GM12878 (cell line): ENCODE measurements at regions not wholly inside any gene's neighbourhood (a gene's known extent, or its start where the extent isn't known, plus 50 kb on each side); places are given as distances from the start of the nearest gene placed in this dataset.

Experiments
- ATAC-seq: fragments of 200-7000 bp; cut with Tn5 transposase; 3 replicates; pipeline ENCODE4 v1.9.1; 2020; ENCODE audit warnings: mild to moderate bottlenecking, moderate library complexity
- BruUV-seq: library from RNA; stranded (reverse); fragments of 400-500 nt; replicated peaks from 2 replicates; lab custom pipeline; 2021; lab: Mats Ljungman, UMichigan
- CTCF ChIA-PET: fragments of 300-600 bp; sonication (Branson Sonifier 250); formaldehyde crosslinking; extraction: SDS; loops from one replicate; lab custom pipeline; 2021; ENCODE audit warnings: inconsistent platforms; lab: Yijun Ruan, JAX
- POLR2A ChIA-PET: fragments of 350-600 bp; formaldehyde crosslinking; extraction: SDS; loops from one replicate; lab custom pipeline; 2021; ENCODE audit warnings: inconsistent platforms; lab: Charles Lee
- RAD21 ChIA-PET: fragments of 300-600 bp; sonication (Branson Sonifier 250); formaldehyde crosslinking; loops from one replicate; lab custom pipeline; 2023; ENCODE audit warnings: antibody characterized with exemption; ENCODE audit not compliant: unreplicated experiment; lab: Charles Lee
- SMC1A ChIA-PET: fragments of 300-600 bp; sonication (Branson Sonifier 250); formaldehyde crosslinking; loops from one replicate; lab custom pipeline; 2023; ENCODE audit not compliant: unreplicated experiment, uncharacterized antibody; lab: Charles Lee
- DNase-seq: peaks from one replicate; pipeline ENCODE4 v3.0.0-alpha.2; 2011; ENCODE audit warnings: low read depth, low spot score
- FAIRE-seq: peaks from 3 replicates; lab custom pipeline; 2011; peaks lifted over from hg19 to GRCh38; lab: Jason Lieb, UNC
- H2AFZ ChIP-seq: 2 replicates; pipeline ENCODE4 v1.6.0; 2011; ENCODE audit warnings: low read depth, low read length, control low read depth; ENCODE audit not compliant: control insufficient read depth
- H3K27ac ChIP-seq: 2 replicates; pipeline ENCODE4 v1.5.1; 2011; ENCODE audit warnings: control low read depth; ENCODE audit not compliant: control insufficient read depth, insufficient read depth
- H3K27me3 ChIP-seq, 2 experiments: replicated peaks in 1 of 2; 2 replicates each; pipeline versions ENCODE4 v1.6.0 to v1.6.1; 2011; ENCODE audit warnings: low read length in 1 of 2; ENCODE audit not compliant: control insufficient read depth in 2 of 2, insufficient read depth in 2 of 2
- H3K36me3 ChIP-seq, 2 experiments: 2 replicates each; pipeline ENCODE4 v1.5.1; 2011; ENCODE audit warnings: low read length in 1 of 2; ENCODE audit not compliant: control insufficient read depth in 2 of 2, insufficient read depth in 2 of 2
- H3K4me1 ChIP-seq: 2 replicates; pipeline ENCODE4 v1.6.1; 2011; ENCODE audit warnings: mild to moderate bottlenecking, low read length, moderate library complexity, mixed read lengths; ENCODE audit not compliant: control insufficient read depth, insufficient read depth
- H3K4me2 ChIP-seq: 2 replicates; pipeline ENCODE4 v1.6.0; 2011; ENCODE audit warnings: control low read depth; ENCODE audit not compliant: control insufficient read depth, insufficient read depth
- H3K4me3 ChIP-seq: fragments of 200-600 bp; sonication (generic); 2 replicates; pipeline ENCODE4 v1.5.1; 2016
- H3K79me2 ChIP-seq: 2 replicates; pipeline ENCODE4 v1.6.0; 2011; ENCODE audit warnings: low read length; ENCODE audit not compliant: control insufficient read depth, insufficient read depth
- H3K9ac ChIP-seq: 2 replicates; pipeline ENCODE4 v1.8.0; 2011; ENCODE audit warnings: low read length, control low read depth, mixed read lengths; ENCODE audit not compliant: control insufficient read depth, insufficient read depth
- H3K9me3 ChIP-seq: replicated peaks from 3 replicates; pipeline ENCODE4 v1.5.1; 2011; ENCODE audit warnings: mild to moderate bottlenecking, low read length; ENCODE audit not compliant: control insufficient read depth, insufficient read depth
- H4K20me1 ChIP-seq: 2 replicates; pipeline ENCODE4 v1.6.0; 2011; ENCODE audit not compliant: control insufficient read depth, insufficient read depth
- PRDM15 ChIP-seq: fragments of 450-650 bp; formaldehyde crosslinking; IDR thresholded peaks from 2 replicates; pipeline ENCODE4 v1.4.0; 2020; ENCODE audit warnings: mild to moderate bottlenecking, moderate library complexity
- SUZ12 ChIP-seq: fragments of 200-600 bp; sonication (generic); IDR thresholded peaks from one replicate; pipeline ENCODE4 v1.6.1; 2018; ENCODE audit warnings: antibody characterized with exemption, mild to moderate bottlenecking; ENCODE audit not compliant: unreplicated experiment
- WGBS: methylation state at CpG from one replicate; pipeline ENCODE4 v1.1.6; 2016; ENCODE audit warnings: low lambda C conversion rate; ENCODE audit not compliant: insufficient replicate concordance, insufficient coverage; ENCODE audit errors: missing lambda C conversion rate; 5-methylcytosine and 5-hydroxymethylcytosine counted together
- in situ Hi-C: fragments of 300-500 bp; cut with MboI; formaldehyde crosslinking; loops from 9 replicates; pipeline ENCODE4 v1.14.3; 2018; ENCODE audit warnings: mixed read lengths
- intact Hi-C: fragments of 100-400 bp; cut with micrococcal nuclease; formaldehyde crosslinking; loops from one replicate; pipeline ENCODE4 v1.14.2; 2022; ENCODE audit not compliant: unreplicated experiment
- TF ChIP-seq, protein P1 (sequence below): fragments of 450-650 bp; IDR thresholded peaks from 2 replicates; pipeline ENCODE4 v1.6.1; 2017; ENCODE audit warnings: borderline replicate concordance
- TF ChIP-seq, protein P2 (sequence below): IDR thresholded peaks from 2 replicates; pipeline ENCODE4 v1.6.1; 2012; ENCODE audit warnings: improper control_type of control experiment, low read depth, low read length; ENCODE audit not compliant: insufficient replicate concordance
- TF ChIP-seq, protein P3 (sequence below): fragments of 450-650 bp; conservative IDR thresholded peaks from 2 replicates; pipeline ENCODE4 v1.6.1; 2017; ENCODE audit warnings: mild to moderate bottlenecking, moderate library complexity

GRCh38 chr12:24256684-24257083 is 307.2 kb upstream of the SOX5 start:
- SMC1A ChIA-PET, result no interaction called here
- CTCF ChIA-PET, result no interaction called here
- no peaks in the 10 kb centered on the region for H3K9me3 ChIP-seq
- POLR2A ChIA-PET, result no interaction called here
- DNase-seq (no peak), ATAC-seq (no peak), FAIRE-seq (no peak)
- H2AFZ ChIP-seq, result no peak overlapping the region
- RAD21 ChIA-PET, result no interaction called here
- 88% methylated on average over 4 of the region's 4 CpGs for WGBS
- H3K4me2 ChIP-seq, result no peak overlapping the region
- H3K4me3 ChIP-seq, result no peak overlapping the region
- no peaks in the 10 kb centered on the region for H4K20me1 ChIP-seq
- intact Hi-C loops (no loop called here), in situ Hi-C loops (no loop called here)
- H3K27me3 ChIP-seq, result no peaks in the 10 kb centered on the region
- no peaks in the 10 kb centered on the region for H3K79me2 ChIP-seq
- no peak overlapping the region for H3K9ac ChIP-seq
- TF ChIP-seq PRDM15 (CRISPR knock-in tag) (no peak), SUZ12 (no peak)
- TF ChIP-seq, protein P1, sequence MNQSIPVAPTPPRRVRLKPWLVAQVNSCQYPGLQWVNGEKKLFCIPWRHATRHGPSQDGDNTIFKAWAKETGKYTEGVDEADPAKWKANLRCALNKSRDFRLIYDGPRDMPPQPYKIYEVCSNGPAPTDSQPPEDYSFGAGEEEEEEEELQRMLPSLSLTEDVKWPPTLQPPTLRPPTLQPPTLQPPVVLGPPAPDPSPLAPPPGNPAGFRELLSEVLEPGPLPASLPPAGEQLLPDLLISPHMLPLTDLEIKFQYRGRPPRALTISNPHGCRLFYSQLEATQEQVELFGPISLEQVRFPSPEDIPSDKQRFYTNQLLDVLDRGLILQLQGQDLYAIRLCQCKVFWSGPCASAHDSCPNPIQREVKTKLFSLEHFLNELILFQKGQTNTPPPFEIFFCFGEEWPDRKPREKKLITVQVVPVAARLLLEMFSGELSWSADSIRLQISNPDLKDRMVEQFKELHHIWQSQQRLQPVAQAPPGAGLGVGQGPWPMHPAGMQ, result no peak
- TF ChIP-seq, protein P2, sequence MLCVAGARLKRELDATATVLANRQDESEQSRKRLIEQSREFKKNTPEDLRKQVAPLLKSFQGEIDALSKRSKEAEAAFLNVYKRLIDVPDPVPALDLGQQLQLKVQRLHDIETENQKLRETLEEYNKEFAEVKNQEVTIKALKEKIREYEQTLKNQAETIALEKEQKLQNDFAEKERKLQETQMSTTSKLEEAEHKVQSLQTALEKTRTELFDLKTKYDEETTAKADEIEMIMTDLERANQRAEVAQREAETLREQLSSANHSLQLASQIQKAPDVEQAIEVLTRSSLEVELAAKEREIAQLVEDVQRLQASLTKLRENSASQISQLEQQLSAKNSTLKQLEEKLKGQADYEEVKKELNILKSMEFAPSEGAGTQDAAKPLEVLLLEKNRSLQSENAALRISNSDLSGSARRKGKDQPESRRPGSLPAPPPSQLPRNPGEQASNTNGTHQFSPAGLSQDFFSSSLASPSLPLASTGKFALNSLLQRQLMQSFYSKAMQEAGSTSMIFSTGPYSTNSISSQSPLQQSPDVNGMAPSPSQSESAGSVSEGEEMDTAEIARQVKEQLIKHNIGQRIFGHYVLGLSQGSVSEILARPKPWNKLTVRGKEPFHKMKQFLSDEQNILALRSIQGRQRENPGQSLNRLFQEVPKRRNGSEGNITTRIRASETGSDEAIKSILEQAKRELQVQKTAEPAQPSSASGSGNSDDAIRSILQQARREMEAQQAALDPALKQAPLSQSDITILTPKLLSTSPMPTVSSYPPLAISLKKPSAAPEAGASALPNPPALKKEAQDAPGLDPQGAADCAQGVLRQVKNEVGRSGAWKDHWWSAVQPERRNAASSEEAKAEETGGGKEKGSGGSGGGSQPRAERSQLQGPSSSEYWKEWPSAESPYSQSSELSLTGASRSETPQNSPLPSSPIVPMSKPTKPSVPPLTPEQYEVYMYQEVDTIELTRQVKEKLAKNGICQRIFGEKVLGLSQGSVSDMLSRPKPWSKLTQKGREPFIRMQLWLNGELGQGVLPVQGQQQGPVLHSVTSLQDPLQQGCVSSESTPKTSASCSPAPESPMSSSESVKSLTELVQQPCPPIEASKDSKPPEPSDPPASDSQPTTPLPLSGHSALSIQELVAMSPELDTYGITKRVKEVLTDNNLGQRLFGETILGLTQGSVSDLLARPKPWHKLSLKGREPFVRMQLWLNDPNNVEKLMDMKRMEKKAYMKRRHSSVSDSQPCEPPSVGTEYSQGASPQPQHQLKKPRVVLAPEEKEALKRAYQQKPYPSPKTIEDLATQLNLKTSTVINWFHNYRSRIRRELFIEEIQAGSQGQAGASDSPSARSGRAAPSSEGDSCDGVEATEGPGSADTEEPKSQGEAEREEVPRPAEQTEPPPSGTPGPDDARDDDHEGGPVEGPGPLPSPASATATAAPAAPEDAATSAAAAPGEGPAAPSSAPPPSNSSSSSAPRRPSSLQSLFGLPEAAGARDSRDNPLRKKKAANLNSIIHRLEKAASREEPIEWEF, result no peak
- TF ChIP-seq, protein P3, sequence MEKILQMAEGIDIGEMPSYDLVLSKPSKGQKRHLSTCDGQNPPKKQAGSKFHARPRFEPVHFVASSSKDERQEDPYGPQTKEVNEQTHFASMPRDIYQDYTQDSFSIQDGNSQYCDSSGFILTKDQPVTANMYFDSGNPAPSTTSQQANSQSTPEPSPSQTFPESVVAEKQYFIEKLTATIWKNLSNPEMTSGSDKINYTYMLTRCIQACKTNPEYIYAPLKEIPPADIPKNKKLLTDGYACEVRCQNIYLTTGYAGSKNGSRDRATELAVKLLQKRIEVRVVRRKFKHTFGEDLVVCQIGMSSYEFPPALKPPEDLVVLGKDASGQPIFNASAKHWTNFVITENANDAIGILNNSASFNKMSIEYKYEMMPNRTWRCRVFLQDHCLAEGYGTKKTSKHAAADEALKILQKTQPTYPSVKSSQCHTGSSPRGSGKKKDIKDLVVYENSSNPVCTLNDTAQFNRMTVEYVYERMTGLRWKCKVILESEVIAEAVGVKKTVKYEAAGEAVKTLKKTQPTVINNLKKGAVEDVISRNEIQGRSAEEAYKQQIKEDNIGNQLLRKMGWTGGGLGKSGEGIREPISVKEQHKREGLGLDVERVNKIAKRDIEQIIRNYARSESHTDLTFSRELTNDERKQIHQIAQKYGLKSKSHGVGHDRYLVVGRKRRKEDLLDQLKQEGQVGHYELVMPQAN, result no peak
- BruUV-seq, result no TSS peak
- no peaks in the 10 kb centered on the region for H3K36me3 ChIP-seq
- no peaks in the 10 kb centered on the region for H3K4me1 ChIP-seq
- H3K27ac ChIP-seq, result no peak overlapping the region
